Keratinocyte (primary cell): ENCODE measurements at regions not wholly inside any gene's neighbourhood (a gene's known extent, or its start where the extent isn't known, plus 50 kb on each side); places are given as distances from the start of the nearest gene placed in this dataset.
A peak's percentile ranks its signal among the peaks of the same experiment; 100 is the strongest.

ENCODE experiments used
- DNase-seq: peaks from one replicate; pipeline ENCODE4 v3.0.0-alpha.2; 2011; ENCODE audit warnings: low read depth, missing footprints, low spot score
- FAIRE-seq: peaks from 2 replicates; lab custom pipeline; 2011; peaks lifted over from hg19 to GRCh38; lab: Jason Lieb, UNC
- H2AFZ ChIP-seq: 2 replicates; pipeline ENCODE4 v1.6.0; 2012; ENCODE audit warnings: low read length, control low read depth, inconsistent platforms; ENCODE audit not compliant: control insufficient read depth
- H3K27ac ChIP-seq: 2 replicates; pipeline ENCODE4 v1.5.1; 2011; ENCODE audit warnings: low read length; ENCODE audit not compliant: control insufficient read depth, insufficient read depth
- H3K27me3 ChIP-seq: 3 replicates; pipeline ENCODE4 v1.6.0; 2011; ENCODE audit warnings: low read length; ENCODE audit not compliant: control insufficient read depth, insufficient read depth; ENCODE audit errors: extremely low read depth
- H3K36me3 ChIP-seq, 2 experiments: 2 replicates in 1 of 2; 3 replicates in 1 of 2; pipeline ENCODE4 v1.5.1; 2011; ENCODE audit warnings: low read length in 2 of 2, mild to moderate bottlenecking in 1 of 2; ENCODE audit not compliant: control insufficient read depth in 2 of 2, insufficient read depth in 2 of 2; ENCODE audit errors: extremely low read depth in 1 of 2
- H3K4me1 ChIP-seq: 3 replicates; pipeline ENCODE4 v1.5.1; 2011; ENCODE audit warnings: low read length; ENCODE audit not compliant: control insufficient read depth, insufficient read depth; ENCODE audit errors: extremely low read depth
- H3K4me2 ChIP-seq: 3 replicates; pipeline ENCODE4 v1.6.0; 2011; ENCODE audit warnings: low read depth, low read length; ENCODE audit not compliant: control insufficient read depth, insufficient read depth; ENCODE audit errors: extremely low read depth
- H3K4me3 ChIP-seq, 3 experiments: fragments of 200-600 bp in 1 of 3; sonication (generic) in 1 of 3; 2 replicates in 2 of 3; 3 replicates in 1 of 3; pipeline ENCODE4 v1.5.1; 2011 to 2016; ENCODE audit warnings: low read length in 3 of 3, mild to moderate bottlenecking in 3 of 3, control low read depth in 2 of 3, inconsistent platforms in 1 of 3, low read depth in 1 of 3, mixed read lengths in 1 of 3, mixed run types in 1 of 3, moderate library complexity in 1 of 3; ENCODE audit not compliant: control insufficient read depth in 2 of 3, insufficient read depth in 2 of 3; ENCODE audit errors: extremely low read depth in 1 of 3
- H3K79me2 ChIP-seq: 2 replicates; pipeline ENCODE4 v1.6.0; 2012; ENCODE audit warnings: low read length; ENCODE audit not compliant: control insufficient read depth, insufficient read depth
- H3K9ac ChIP-seq: 3 replicates; pipeline ENCODE4 v1.6.0; 2011; ENCODE audit warnings: low read length; ENCODE audit not compliant: control insufficient read depth, insufficient read depth; ENCODE audit errors: extremely low read depth
- H3K9me1 ChIP-seq: 3 replicates; pipeline ENCODE4 v1.6.0; 2011; ENCODE audit warnings: low read length; ENCODE audit not compliant: control insufficient read depth, insufficient read depth; ENCODE audit errors: extremely low read depth
- H3K9me3 ChIP-seq: 2 replicates; pipeline ENCODE4 v1.5.1; 2012; ENCODE audit warnings: low read depth, low read length; ENCODE audit not compliant: control insufficient read depth
- H4K20me1 ChIP-seq: 3 replicates; pipeline ENCODE4 v1.6.0; 2011; ENCODE audit warnings: low read length; ENCODE audit not compliant: control insufficient read depth, insufficient read depth; ENCODE audit errors: extremely low read depth
- CTCF ChIP-seq, 3 experiments: IDR thresholded peaks in 1 of 3; conservative IDR thresholded peaks in 1 of 3; optimal IDR thresholded peaks in 1 of 3; 2 replicates in 2 of 3; 3 replicates in 1 of 3; pipeline versions ENCODE3 to v1.5.1; 2011; ENCODE audit warnings: low read length in 3 of 3, mild to moderate bottlenecking in 3 of 3, moderate library complexity in 2 of 3, control low read depth in 1 of 3, inconsistent platforms in 1 of 3; ENCODE audit not compliant: insufficient read depth in 2 of 3; ENCODE audit errors: extremely low read depth in 1 of 3
- EZH2 ChIP-seq: IDR thresholded peaks from one replicate; pipeline ENCODE4 v1.6.1; 2012; ENCODE audit warnings: inconsistent platforms, mild to moderate bottlenecking, low read length, moderate library complexity
- dilution Hi-C: fragments of 300-500 bp; cut with MboI; formaldehyde crosslinking; loops from one replicate; pipeline ENCODE4 v1.7.0; 2020; ENCODE audit warnings: low sequenced_read_pairs; ENCODE audit not compliant: extremely low pct_ligation_motif_present

- no peak overlapping the region for H3K4me3 ChIP-seq
- FAIRE-seq (no peak), DNase-seq (no peak)
- no peaks in the 10 kb centered on the region for H3K27me3 ChIP-seq
- H2AFZ ChIP-seq = peak overlapping the region; percentile 58
- no peaks in the 10 kb centered on the region for H3K79me2 ChIP-seq
- peaks cover 2% of the 10 kb centered on the region for H3K4me1 ChIP-seq
- no peaks in the 10 kb centered on the region for H3K9me3 ChIP-seq
- no peak overlapping the region for H3K9ac ChIP-seq
- no peaks in the 10 kb centered on the region for H3K36me3 ChIP-seq
- H3K27ac ChIP-seq = no peak overlapping the region
- no peak overlapping the region for H3K4me2 ChIP-seq
- no peaks in the 10 kb centered on the region for H4K20me1 ChIP-seq
- no peak for TF ChIP-seq CTCF (optimal IDR thresholded peaks at IDR 0.05 in 1 of 3, IDR thresholded peaks at IDR 0.05 in 1 of 3, conservative IDR thresholded peaks at IDR 0.05 in 1 of 3; ENCODE audit: extremely low read depth in 1 of 3, insufficient read depth in 2 of 3, low read length in 3 of 3)
- no peak for TF ChIP-seq EZH2
- no peaks in the 10 kb centered on the region for H3K9me1 ChIP-seq
- dilution Hi-C loops = no loop called here
Measured at GRCh38 chr18:52287151-52287550, 52.8 kb upstream of the DCC start.

DNA sequence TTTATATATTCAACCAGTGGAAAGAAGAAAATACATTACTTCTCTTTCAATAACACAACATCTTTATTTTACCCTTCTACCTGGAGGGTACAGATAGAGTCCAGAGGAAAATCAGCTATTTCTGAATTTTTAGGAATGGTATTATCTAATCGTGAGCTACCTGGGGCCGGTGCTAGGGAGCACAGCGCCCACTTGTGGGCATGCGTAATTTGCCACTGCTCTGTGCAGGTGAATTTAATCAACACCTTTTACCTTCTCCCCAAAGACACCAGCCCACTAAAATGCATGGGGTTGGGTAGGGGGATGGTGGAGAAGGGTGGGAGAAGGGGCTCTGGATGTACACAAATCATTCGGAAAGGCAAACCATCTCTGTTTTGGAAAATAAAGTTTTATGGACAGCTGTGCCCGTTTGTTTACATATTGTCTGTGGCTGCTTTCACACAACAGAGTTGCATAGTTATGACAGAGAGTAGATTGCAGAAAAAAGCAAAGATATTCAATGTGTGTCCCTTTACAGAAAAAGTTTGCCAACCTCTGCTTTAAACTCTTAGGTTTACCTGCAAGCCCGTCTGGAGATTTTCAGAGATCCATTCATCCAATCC is 51.5 kb upstream of the DCC start:
- H3K4me3 ChIP-seq = no peak overlapping the region
- no peak overlapping the region for H3K27ac ChIP-seq
- H3K79me2 ChIP-seq = no peaks in the 10 kb centered on the region
- no peaks in the 10 kb centered on the region for H3K36me3 ChIP-seq
- FAIRE-seq (peak; percentile 69), DNase-seq (no peak)
- dilution Hi-C loops = no loop called here
- H3K4me1 ChIP-seq = peaks cover 2% of the 10 kb centered on the region
- H2AFZ ChIP-seq = no peak overlapping the region
- H4K20me1 ChIP-seq = no peaks in the 10 kb centered on the region
- no peak overlapping the region for H3K9ac ChIP-seq
- TF ChIP-seq CTCF (optimal IDR thresholded peaks at IDR 0.05 in 1 of 3, IDR thresholded peaks at IDR 0.05 in 1 of 3, conservative IDR thresholded peaks at IDR 0.05 in 1 of 3; ENCODE audit: extremely low read depth in 1 of 3, insufficient read depth in 2 of 3, low read length in 3 of 3) = peak; percentile 90 to 96 (median 92)
- TF ChIP-seq EZH2 = no peak
- H3K27me3 ChIP-seq = no peaks in the 10 kb centered on the region
- H3K4me2 ChIP-seq = no peak overlapping the region
- H3K9me3 ChIP-seq = no peaks in the 10 kb centered on the region
- H3K9me1 ChIP-seq = no peaks in the 10 kb centered on the region
